ENCODE measurements at regions not wholly inside any gene's neighbourhood (a gene's known extent, or its start where the extent isn't known, plus 50 kb on each side); places are given as distances from the start of the nearest gene placed in this dataset.

GRCh38 chr1:173409613-173410012 lies 67.5 kb upstream of the PRDX6 start:
- WGBS (ENCODE audit: low lambda C conversion rate, missing lambda C conversion rate), result 84% methylated on average over 3 of the region's 3 CpGs

DNA sequence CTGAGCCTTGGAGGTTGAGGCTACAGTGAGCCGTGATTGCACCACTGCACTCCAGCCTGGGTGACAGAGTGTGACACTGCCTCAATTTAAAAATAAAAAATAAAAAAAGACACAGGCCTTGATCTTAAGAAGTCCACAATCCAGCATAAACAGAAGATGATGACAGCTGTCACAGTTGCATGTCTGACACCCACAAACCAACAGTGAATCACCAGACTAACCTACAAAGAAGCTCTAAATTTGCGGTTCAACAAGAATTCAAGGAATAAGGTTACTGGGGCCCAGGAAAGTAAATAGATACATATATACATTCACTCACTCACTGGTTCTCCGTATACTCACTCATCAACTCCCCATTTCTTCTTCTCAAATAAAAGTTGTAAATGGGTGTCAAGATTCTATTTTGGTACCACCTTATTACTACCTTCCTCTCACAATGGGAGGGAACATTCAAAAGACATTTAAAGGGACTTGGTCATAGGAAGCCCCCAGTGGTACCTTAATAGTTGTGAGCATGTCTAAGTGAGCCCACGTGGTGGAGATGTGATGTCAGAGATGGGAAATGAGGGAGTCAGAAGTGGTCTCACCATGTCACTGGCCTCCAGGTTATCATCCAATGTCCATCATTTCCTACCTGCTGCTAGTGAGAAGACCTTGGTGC lies 66.9 kb upstream of the PRDX6 start:
- H3K4me1 ChIP-seq (ENCODE audit: insufficient read depth), result peaks cover 6% of the 10 kb centered on the region
- H3K27ac ChIP-seq, result no peak overlapping the region
- H2AFZ ChIP-seq, result no peak overlapping the region
- H3K4me3 ChIP-seq, result no peak overlapping the region
- H4K20me1 ChIP-seq (ENCODE audit: insufficient read depth, poor library complexity, severe bottlenecking), result no peaks in the 10 kb centered on the region
- H3K4me2 ChIP-seq, result no peak overlapping the region
- 95% methylated on average over 4 of the region's 4 CpGs for WGBS (ENCODE audit: low lambda C conversion rate, missing lambda C conversion rate)
- no peaks in the 10 kb centered on the region for H3K9me3 ChIP-seq (ENCODE audit: low read depth)
- no peaks in the 10 kb centered on the region for H3K79me2 ChIP-seq
- no peaks in the 10 kb centered on the region for H3K36me3 ChIP-seq (replicated peaks; ENCODE audit: insufficient read depth, low read depth)
- no peak for DNase-seq (ENCODE audit: low spot score)
- TF ChIP-seq EZH2 (IDR thresholded peaks at IDR 0.05; ENCODE audit: borderline replicate concordance) (no peak), EZH2phosphoT487 (IDR thresholded peaks at IDR 0.05; ENCODE audit: low read depth, severe bottlenecking, unreplicated experiment) (no peak)
- TF ChIP-seq, protein P1, sequence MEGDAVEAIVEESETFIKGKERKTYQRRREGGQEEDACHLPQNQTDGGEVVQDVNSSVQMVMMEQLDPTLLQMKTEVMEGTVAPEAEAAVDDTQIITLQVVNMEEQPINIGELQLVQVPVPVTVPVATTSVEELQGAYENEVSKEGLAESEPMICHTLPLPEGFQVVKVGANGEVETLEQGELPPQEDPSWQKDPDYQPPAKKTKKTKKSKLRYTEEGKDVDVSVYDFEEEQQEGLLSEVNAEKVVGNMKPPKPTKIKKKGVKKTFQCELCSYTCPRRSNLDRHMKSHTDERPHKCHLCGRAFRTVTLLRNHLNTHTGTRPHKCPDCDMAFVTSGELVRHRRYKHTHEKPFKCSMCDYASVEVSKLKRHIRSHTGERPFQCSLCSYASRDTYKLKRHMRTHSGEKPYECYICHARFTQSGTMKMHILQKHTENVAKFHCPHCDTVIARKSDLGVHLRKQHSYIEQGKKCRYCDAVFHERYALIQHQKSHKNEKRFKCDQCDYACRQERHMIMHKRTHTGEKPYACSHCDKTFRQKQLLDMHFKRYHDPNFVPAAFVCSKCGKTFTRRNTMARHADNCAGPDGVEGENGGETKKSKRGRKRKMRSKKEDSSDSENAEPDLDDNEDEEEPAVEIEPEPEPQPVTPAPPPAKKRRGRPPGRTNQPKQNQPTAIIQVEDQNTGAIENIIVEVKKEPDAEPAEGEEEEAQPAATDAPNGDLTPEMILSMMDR (IDR thresholded peaks at IDR 0.05; ENCODE audit: poor library complexity), result no peak
- H3K27me3 ChIP-seq, result no peaks in the 10 kb centered on the region
- H3K9me2 ChIP-seq (replicated peaks; ENCODE audit: insufficient read depth), result no peaks in the 10 kb centered on the region

More at GRCh38 chr1:173409613-173410012, 67.5 kb upstream of the PRDX6 start:
- no peak for DNase-seq (ENCODE audit: low spot score)
- Histone ChIP-seq H3K4me3 (no peak overlapping the region), H3K9me3 (ENCODE audit: low read depth) (no peaks in the 10 kb centered on the region), H3K27me3 (no peaks in the 10 kb centered on the region), H3K9me2 (replicated peaks; ENCODE audit: insufficient read depth) (no peaks in the 10 kb centered on the region), H3K27ac (no peak overlapping the region), H4K20me1 (ENCODE audit: insufficient read depth, poor library complexity, severe bottlenecking) (no peaks in the 10 kb centered on the region), H3K4me2 (no peak overlapping the region), H3K36me3 (replicated peaks; ENCODE audit: insufficient read depth, low read depth) (no peaks in the 10 kb centered on the region), H2AFZ (no peak overlapping the region), H3K4me1 (ENCODE audit: insufficient read depth) (peaks cover 6% of the 10 kb centered on the region), H3K79me2 (no peaks in the 10 kb centered on the region)
- TF ChIP-seq EZH2 (IDR thresholded peaks at IDR 0.05; ENCODE audit: borderline replicate concordance), result no peak

DNA sequence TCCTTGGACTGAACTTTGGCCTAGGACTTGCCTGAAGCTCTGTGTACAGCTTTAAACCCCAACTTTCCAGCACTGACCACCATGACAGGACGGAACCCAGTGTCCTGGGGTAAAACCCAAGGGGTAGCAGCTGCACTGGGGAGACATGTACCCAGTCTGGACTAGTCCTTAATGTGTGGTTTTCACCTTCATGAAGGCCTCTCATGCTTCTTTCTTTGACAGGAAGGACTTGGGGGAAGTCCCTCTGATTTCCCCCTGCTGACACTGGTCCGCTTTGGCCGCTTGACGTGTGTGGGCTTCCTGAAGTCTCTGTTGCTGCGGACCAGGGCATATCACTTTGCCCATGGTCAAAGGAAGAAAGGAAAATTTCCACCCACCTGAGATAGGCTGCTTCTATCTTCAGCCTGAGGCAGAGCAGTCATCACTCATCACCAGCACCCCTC lies 66.3 kb upstream of the PRDX6 start:
- no peak for DNase-seq (ENCODE audit: low spot score)
- H3K36me3 ChIP-seq (replicated peaks; ENCODE audit: insufficient read depth, low read depth), result no peaks in the 10 kb centered on the region
- H3K4me2 ChIP-seq, result no peak overlapping the region
- H4K20me1 ChIP-seq (ENCODE audit: insufficient read depth, poor library complexity, severe bottlenecking), result no peaks in the 10 kb centered on the region
- no peak overlapping the region for H3K4me3 ChIP-seq
- H3K9me2 ChIP-seq (replicated peaks; ENCODE audit: insufficient read depth), result no peaks in the 10 kb centered on the region
- H3K4me1 ChIP-seq (ENCODE audit: insufficient read depth), result peaks cover 6% of the 10 kb centered on the region
- TF ChIP-seq EZH2 (IDR thresholded peaks at IDR 0.05; ENCODE audit: borderline replicate concordance) (no peak), EZH2phosphoT487 (IDR thresholded peaks at IDR 0.05; ENCODE audit: low read depth, severe bottlenecking, unreplicated experiment) (no peak)
- TF ChIP-seq, protein P1 (IDR thresholded peaks at IDR 0.05; ENCODE audit: poor library complexity), result no peak
- no peak overlapping the region for H2AFZ ChIP-seq
- 98% methylated on average over 5 of the region's 5 CpGs for WGBS (ENCODE audit: low lambda C conversion rate, missing lambda C conversion rate)
- H3K27ac ChIP-seq, result no peak overlapping the region
- H3K27me3 ChIP-seq, result no peaks in the 10 kb centered on the region
- H3K79me2 ChIP-seq, result no peaks in the 10 kb centered on the region
- no peaks in the 10 kb centered on the region for H3K9me3 ChIP-seq (ENCODE audit: low read depth)

DNA sequence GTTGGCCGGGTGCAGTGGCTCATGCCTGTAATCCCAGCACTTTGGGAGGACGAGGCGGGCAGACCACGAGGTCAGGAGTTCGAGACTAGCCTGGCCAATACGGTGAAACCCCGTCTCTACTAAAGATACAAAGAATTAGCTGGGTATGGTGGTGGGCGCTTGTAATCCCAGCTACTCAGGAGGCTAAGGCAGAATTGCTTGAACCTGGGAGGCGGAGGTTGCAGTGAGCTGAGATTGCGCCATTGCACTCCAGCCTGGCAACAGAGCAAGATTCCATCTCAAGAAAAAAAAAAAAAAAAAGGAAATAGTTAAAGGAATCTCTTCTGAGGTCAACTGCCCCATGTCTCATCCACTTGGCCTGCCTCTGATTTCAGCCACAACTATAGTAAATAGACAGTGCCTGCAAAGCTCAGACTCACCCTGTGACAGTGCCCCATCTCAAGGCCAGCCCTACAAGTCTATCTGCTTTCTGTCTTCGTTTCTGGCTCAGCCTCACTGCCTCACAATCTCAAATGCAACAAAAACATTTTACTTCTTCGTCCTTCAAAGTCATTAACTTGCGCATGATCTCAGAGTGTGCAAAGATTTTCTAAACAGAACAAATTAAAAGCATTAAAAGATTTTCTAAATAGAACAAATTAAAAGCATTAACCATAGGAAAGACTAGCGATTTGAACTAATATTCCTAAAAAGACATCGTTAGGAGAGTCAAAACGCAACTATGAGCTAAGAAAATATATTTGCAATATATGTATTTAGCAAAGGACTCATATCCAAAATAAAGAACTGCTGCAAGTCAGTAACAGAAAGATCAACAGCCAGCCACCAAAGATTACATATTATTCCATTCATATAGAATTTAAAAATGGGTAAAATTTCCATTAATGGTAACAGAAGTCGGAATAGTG lies 65.0 kb upstream of the PRDX6 start:
- no peaks in the 10 kb centered on the region for H3K79me2 ChIP-seq
- H3K36me3 ChIP-seq (replicated peaks; ENCODE audit: insufficient read depth, low read depth), result no peaks in the 10 kb centered on the region
- no peaks in the 10 kb centered on the region for H3K9me3 ChIP-seq (ENCODE audit: low read depth)
- no peaks in the 10 kb centered on the region for H3K27me3 ChIP-seq
- no peak overlapping the region for H3K4me3 ChIP-seq
- H4K20me1 ChIP-seq (ENCODE audit: insufficient read depth, poor library complexity, severe bottlenecking), result no peaks in the 10 kb centered on the region
- TF ChIP-seq EZH2phosphoT487 (IDR thresholded peaks at IDR 0.05; ENCODE audit: low read depth, severe bottlenecking, unreplicated experiment), result no peak
- TF ChIP-seq EZH2 (IDR thresholded peaks at IDR 0.05; ENCODE audit: borderline replicate concordance), result no peak
- TF ChIP-seq, protein P1 (IDR thresholded peaks at IDR 0.05; ENCODE audit: poor library complexity), result no peak
- 91% methylated on average over 17 of the region's 17 CpGs for WGBS (ENCODE audit: low lambda C conversion rate, missing lambda C conversion rate)
- peaks cover 6% of the 10 kb centered on the region for H3K4me1 ChIP-seq (ENCODE audit: insufficient read depth)
- no peak for DNase-seq (ENCODE audit: low spot score)
- H3K9me2 ChIP-seq (replicated peaks; ENCODE audit: insufficient read depth), result no peaks in the 10 kb centered on the region
- no peak overlapping the region for H3K4me2 ChIP-seq
- H2AFZ ChIP-seq, result no peak overlapping the region
- no peak overlapping the region for H3K27ac ChIP-seq
